GM12865 (cell line): ENCODE measurements at regions not wholly inside any gene's neighbourhood (a gene's known extent, or its start where the extent isn't known, plus 50 kb on each side); places are given as distances from the start of the nearest gene placed in this dataset.

Experiments
- DNase-seq: peaks from one replicate; pipeline ENCODE4 v3.0.0; 2010; ENCODE audit warnings: low read depth
- H3K4me3 ChIP-seq: 2 replicates; pipeline ENCODE4 v1.5.1; 2011; ENCODE audit warnings: mild to moderate bottlenecking, low read depth, low read length, control low read depth
- CTCF ChIP-seq: IDR thresholded peaks from 2 replicates; pipeline ENCODE4 v1.5.1; 2011; ENCODE audit warnings: low read length, control low read depth, low read depth, inconsistent platforms; ENCODE audit not compliant: insufficient read depth; ENCODE audit errors: missing control alignments

GRCh38 chr20:55792049-55792448 is 213.3 kb downstream of the CBLN4 start:
- no peak overlapping the region for H3K4me3 ChIP-seq
- no peak for DNase-seq
- TF ChIP-seq CTCF, result no peak

GRCh38 chr20:55790178-55790577 is 215.1 kb downstream of the CBLN4 start:
- no peak for DNase-seq
- no peak overlapping the region for H3K4me3 ChIP-seq
- TF ChIP-seq CTCF, result no peak

- DNase-seq, result no peak
- no peak overlapping the region for H3K4me3 ChIP-seq
- no peak for TF ChIP-seq CTCF
Measured at GRCh38 chr20:55784036-55784435, 221.3 kb downstream of the CBLN4 start.

GRCh38 chr20:55783381-55783780 is 221.9 kb downstream of the CBLN4 start:
- H3K4me3 ChIP-seq, result no peak overlapping the region
- no peak for TF ChIP-seq CTCF
- DNase-seq, result no peak

- TF ChIP-seq CTCF, result no peak
- DNase-seq, result no peak
- H3K4me3 ChIP-seq, result no peak overlapping the region
Measured at GRCh38 chr20:55782912-55783253, 222.4 kb downstream of the CBLN4 start.

- no peak for TF ChIP-seq CTCF
- no peak for DNase-seq
- H3K4me3 ChIP-seq, result no peak overlapping the region
Measured at GRCh38 chr20:55782224-55782911, 223.0 kb downstream of the CBLN4 start.

- no peak for TF ChIP-seq CTCF
- H3K4me3 ChIP-seq, result no peak overlapping the region
- no peak for DNase-seq
Measured at GRCh38 chr20:55778796-55779195, 226.5 kb downstream of the CBLN4 start.
